Ectodermal cell (in vitro differentiated cells): ENCODE measurements at regions not wholly inside any gene's neighbourhood (a gene's known extent, or its start where the extent isn't known, plus 50 kb on each side); places are given as distances from the start of the nearest gene placed in this dataset.

Source experiments
- H3K27ac ChIP-seq: 2 replicates; pipeline ENCODE4 v1.7.0; 2013; ENCODE audit warnings: mild to moderate bottlenecking, low read depth, low read length; ENCODE audit not compliant: insufficient read depth, poor library complexity, severe bottlenecking
- H3K27me3 ChIP-seq: 2 replicates; pipeline ENCODE4 v1.7.0; 2013; ENCODE audit warnings: mild to moderate bottlenecking, low read length; ENCODE audit not compliant: insufficient read depth, control insufficient read depth, poor library complexity, severe bottlenecking
- H3K36me3 ChIP-seq: one replicate; pipeline ENCODE4 v1.7.0; 2013; ENCODE audit warnings: low read length; ENCODE audit not compliant: control insufficient read depth, insufficient read depth
- H3K4me1 ChIP-seq: one replicate; pipeline ENCODE4 v1.7.0; 2013; ENCODE audit warnings: low read length; ENCODE audit not compliant: control insufficient read depth, insufficient read depth
- H3K4me3 ChIP-seq: 2 replicates; pipeline ENCODE4 v1.7.0; 2013; ENCODE audit warnings: low read depth, low read length, control low read depth; ENCODE audit not compliant: insufficient read depth
- H3K9me3 ChIP-seq: 2 replicates; pipeline ENCODE4 v1.7.0; 2013; ENCODE audit warnings: mild to moderate bottlenecking, low read length, moderate library complexity; ENCODE audit not compliant: control insufficient read depth
- WGBS, 2 experiments: methylation state at CpG; one replicate each; pipeline ENCODE4 v1.1.7; 2013; ENCODE audit warnings: missing lambda C conversion rate in 2 of 2; 5-methylcytosine and 5-hydroxymethylcytosine counted together

GRCh38 chr1:209319549-209319948 is 264.0 kb upstream of the CAMK1G start:
- no peaks in the 10 kb centered on the region for H3K9me3 ChIP-seq
- no peaks in the 10 kb centered on the region for H3K27me3 ChIP-seq
- no peak overlapping the region for H3K27ac ChIP-seq
- no peaks in the 10 kb centered on the region for H3K4me1 ChIP-seq
- no peaks in the 10 kb centered on the region for H3K36me3 ChIP-seq
- no peak overlapping the region for H3K4me3 ChIP-seq
- WGBS, 2 experiments: 95 to 99% methylated on average over 3 of the region's 3 CpGs

- Histone ChIP-seq H3K4me1 (peaks cover 4% of the 10 kb centered on the region), H3K27me3 (no peaks in the 10 kb centered on the region), H3K9me3 (no peaks in the 10 kb centered on the region), H3K27ac (no peak overlapping the region), H3K4me3 (no peak overlapping the region), H3K36me3 (no peaks in the 10 kb centered on the region)
- WGBS, 2 experiments: 96 to 100% methylated on average over 1 of the region's 1 CpG
Observed at GRCh38 chr1:209323743-209324142, 259.8 kb upstream of the CAMK1G start.

DNA sequence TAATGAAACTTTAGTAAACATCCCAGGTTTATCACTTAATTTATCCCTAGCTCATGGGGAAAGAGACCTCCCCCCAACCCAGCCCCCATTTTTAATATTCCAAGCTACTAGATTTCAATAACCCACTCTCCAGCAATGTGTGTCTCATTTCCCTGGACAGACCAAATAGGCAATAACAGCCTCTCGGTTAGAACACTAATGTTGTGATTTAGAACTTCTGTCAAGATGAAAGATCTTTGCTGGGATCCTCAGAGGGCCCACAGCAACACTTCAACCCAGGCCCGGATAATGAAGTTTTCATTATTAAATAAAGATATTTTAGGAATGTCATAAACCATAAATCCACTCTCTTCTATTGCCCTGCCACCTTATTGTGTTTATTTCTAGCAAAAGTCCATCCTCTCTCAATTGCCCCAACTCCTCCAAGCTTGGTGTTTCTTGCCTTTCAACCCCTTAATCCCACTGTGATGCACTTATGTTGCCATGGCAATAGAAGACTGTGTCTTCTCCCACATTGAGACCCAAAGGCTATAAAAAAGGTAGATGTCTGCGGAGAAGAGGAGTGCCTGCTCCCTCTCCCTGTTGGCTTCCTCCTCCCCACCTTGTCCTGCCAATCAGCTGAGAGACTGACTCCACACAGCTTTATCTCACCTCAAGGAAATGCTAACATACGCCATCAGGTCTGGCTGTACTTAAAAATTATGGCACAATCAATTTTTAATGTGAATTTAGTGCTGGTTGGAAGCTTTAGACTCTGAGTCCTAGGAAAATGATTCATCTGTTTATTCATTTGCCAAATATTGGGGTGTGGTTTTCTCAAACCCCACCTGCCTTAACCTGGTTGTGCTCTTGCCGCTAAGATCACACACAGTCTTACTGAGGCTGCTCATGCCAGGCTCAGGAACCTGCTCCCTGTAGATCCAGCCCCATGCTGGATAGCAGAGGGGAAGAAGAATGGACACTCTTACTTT is 258.3 kb upstream of the CAMK1G start:
- H3K27ac ChIP-seq: no peak overlapping the region
- 93 to 97% methylated on average over 4 to 5 of the region's 5 CpGs for WGBS, 2 experiments
- H3K27me3 ChIP-seq: no peaks in the 10 kb centered on the region
- H3K4me1 ChIP-seq: peaks cover 4% of the 10 kb centered on the region
- H3K9me3 ChIP-seq: no peaks in the 10 kb centered on the region
- H3K36me3 ChIP-seq: no peaks in the 10 kb centered on the region
- no peak overlapping the region for H3K4me3 ChIP-seq

DNA sequence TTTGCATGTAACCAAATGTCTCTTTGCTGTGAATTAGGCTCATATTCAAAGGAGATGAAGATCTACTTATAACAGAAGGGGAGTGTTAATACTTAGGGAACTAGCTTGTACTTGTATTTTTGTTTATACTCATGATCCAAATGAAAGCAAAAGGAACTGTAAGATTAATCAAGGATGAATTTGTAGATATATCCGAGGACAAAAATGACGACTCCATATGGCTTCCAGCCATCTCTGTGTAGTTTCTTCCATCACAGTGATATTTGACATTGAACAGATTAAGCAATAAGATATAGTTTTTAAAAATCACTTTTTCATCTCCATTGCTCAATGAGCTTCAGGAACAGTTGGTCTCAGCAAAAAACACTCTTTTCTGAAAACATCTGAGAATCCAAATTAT is 257.4 kb upstream of the CAMK1G start:
- no peaks in the 10 kb centered on the region for H3K9me3 ChIP-seq
- 95 to 100% methylated on average over 2 of the region's 2 CpGs for WGBS, 2 experiments
- H3K4me1 ChIP-seq: peaks cover 4% of the 10 kb centered on the region
- H3K36me3 ChIP-seq: no peaks in the 10 kb centered on the region
- H3K27ac ChIP-seq: no peak overlapping the region
- H3K4me3 ChIP-seq: no peak overlapping the region
- H3K27me3 ChIP-seq: no peaks in the 10 kb centered on the region

GRCh38 chr1:209326831-209327230 is 256.7 kb upstream of the CAMK1G start:
- H3K9me3 ChIP-seq: no peaks in the 10 kb centered on the region
- no peak overlapping the region for H3K4me3 ChIP-seq
- no peak overlapping the region for H3K27ac ChIP-seq
- H3K27me3 ChIP-seq: no peaks in the 10 kb centered on the region
- 88% methylated on average over 7 of the region's 7 CpGs for WGBS, 2 experiments
- H3K4me1 ChIP-seq: peaks cover 4% of the 10 kb centered on the region
- H3K36me3 ChIP-seq: no peaks in the 10 kb centered on the region

- H3K36me3 ChIP-seq: no peaks in the 10 kb centered on the region
- H3K9me3 ChIP-seq: no peaks in the 10 kb centered on the region
- no peak overlapping the region for H3K27ac ChIP-seq
- no peaks in the 10 kb centered on the region for H3K27me3 ChIP-seq
- H3K4me3 ChIP-seq: no peak overlapping the region
- peaks cover 4% of the 10 kb centered on the region for H3K4me1 ChIP-seq
- 80 to 83% methylated on average over 4 of the region's 4 CpGs for WGBS, 2 experiments
Observed at GRCh38 chr1:209328196-209328595, 255.3 kb upstream of the CAMK1G start.

DNA sequence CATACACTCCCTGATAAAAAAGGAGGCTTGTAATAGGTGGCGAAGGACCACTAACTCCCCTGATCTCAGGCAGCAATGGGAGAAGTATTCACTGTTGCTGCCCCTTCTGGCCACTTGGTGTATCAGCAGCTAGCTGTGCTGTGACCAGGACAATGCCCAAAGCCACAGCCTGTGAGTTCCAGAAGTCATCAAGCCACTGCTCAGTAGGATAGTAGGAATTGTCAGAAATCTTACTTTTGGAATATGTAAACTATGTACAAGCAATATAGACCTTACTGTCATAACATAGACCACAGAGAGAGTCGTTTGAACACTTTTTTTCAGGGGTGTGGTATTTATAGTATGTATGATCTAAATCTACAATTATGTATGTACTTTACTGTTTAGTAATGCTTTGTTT is 248.3 kb upstream of the CAMK1G start:
- no peak overlapping the region for H3K27ac ChIP-seq
- H3K4me1 ChIP-seq: no peaks in the 10 kb centered on the region
- no peak overlapping the region for H3K4me3 ChIP-seq
- 79 to 84% methylated on average over 1 of the region's 2 CpGs for WGBS, 2 experiments
- H3K36me3 ChIP-seq: no peaks in the 10 kb centered on the region
- H3K9me3 ChIP-seq: no peaks in the 10 kb centered on the region
- no peaks in the 10 kb centered on the region for H3K27me3 ChIP-seq

- Histone ChIP-seq H3K27ac (no peak overlapping the region), H3K4me1 (no peaks in the 10 kb centered on the region), H3K36me3 (no peaks in the 10 kb centered on the region), H3K4me3 (no peak overlapping the region), H3K9me3 (no peaks in the 10 kb centered on the region), H3K27me3 (no peaks in the 10 kb centered on the region)
- WGBS, 2 experiments: 94% methylated on average over 4 of the region's 4 CpGs
Observed at GRCh38 chr1:209341146-209341545, 242.4 kb upstream of the CAMK1G start.

- 96 to 100% methylated on average over 8 of the region's 8 CpGs for WGBS, 2 experiments
- H3K36me3 ChIP-seq: no peaks in the 10 kb centered on the region
- H3K9me3 ChIP-seq: no peaks in the 10 kb centered on the region
- no peak overlapping the region for H3K27ac ChIP-seq
- H3K4me1 ChIP-seq: no peaks in the 10 kb centered on the region
- H3K27me3 ChIP-seq: no peaks in the 10 kb centered on the region
- H3K4me3 ChIP-seq: no peak overlapping the region
Observed at GRCh38 chr1:209341673-209342420, 241.7 kb upstream of the CAMK1G start.

- H3K27ac ChIP-seq: no peak overlapping the region
- no peaks in the 10 kb centered on the region for H3K36me3 ChIP-seq
- no peaks in the 10 kb centered on the region for H3K9me3 ChIP-seq
- WGBS, 2 experiments: 92 to 97% methylated on average over 8 to 9 of the region's 9 CpGs
- no peak overlapping the region for H3K4me3 ChIP-seq
- H3K4me1 ChIP-seq: no peaks in the 10 kb centered on the region
- H3K27me3 ChIP-seq: no peaks in the 10 kb centered on the region
Observed at GRCh38 chr1:209342441-209343175, 240.9 kb upstream of the CAMK1G start.
